Activated CD8-positive, alpha-beta memory T cell treated with anti-CD3 and anti-CD28 coated beads for 36 hours (primary cell): ENCODE measurements at regions not wholly inside any gene's neighbourhood (a gene's known extent, or its start where the extent isn't known, plus 50 kb on each side); places are given as distances from the start of the nearest gene placed in this dataset.

Source experiments
- CTCF ChIA-PET: fragments of 350-600 bp; sonication (Branson Sonifier 250); formaldehyde crosslinking; loops from one replicate; lab custom pipeline; 2021; ENCODE audit warnings: antibody characterized with exemption; lab: Charles Lee
- POLR2A ChIA-PET: fragments of 350-600 bp; sonication (Branson Sonifier 250); formaldehyde crosslinking; loops from one replicate; lab custom pipeline; 2021; ENCODE audit warnings: antibody characterized with exemption; lab: Charles Lee

DNA sequence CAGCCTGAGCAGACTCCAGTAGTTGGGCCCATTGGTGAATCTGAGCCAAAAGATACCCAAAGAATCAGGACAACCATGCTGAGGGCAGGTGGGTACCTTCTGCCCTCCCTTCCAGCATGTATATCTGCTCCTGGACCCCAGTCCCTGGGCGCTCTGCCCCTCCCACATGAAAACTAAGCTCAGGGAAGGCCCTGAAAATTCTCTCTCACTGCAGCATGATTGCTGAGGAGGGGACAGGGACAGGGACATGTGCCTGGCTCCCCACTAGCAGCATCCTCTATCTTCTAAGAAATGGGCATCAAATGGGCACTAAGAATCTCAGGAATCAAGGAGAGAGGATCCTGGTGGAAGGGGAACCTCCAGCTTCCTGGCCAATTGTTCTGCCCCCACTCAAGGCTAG lies 446.0 kb downstream of the MATN1 start:
- ChIA-PET CTCF (no interaction called here), POLR2A (no interaction called here)

DNA sequence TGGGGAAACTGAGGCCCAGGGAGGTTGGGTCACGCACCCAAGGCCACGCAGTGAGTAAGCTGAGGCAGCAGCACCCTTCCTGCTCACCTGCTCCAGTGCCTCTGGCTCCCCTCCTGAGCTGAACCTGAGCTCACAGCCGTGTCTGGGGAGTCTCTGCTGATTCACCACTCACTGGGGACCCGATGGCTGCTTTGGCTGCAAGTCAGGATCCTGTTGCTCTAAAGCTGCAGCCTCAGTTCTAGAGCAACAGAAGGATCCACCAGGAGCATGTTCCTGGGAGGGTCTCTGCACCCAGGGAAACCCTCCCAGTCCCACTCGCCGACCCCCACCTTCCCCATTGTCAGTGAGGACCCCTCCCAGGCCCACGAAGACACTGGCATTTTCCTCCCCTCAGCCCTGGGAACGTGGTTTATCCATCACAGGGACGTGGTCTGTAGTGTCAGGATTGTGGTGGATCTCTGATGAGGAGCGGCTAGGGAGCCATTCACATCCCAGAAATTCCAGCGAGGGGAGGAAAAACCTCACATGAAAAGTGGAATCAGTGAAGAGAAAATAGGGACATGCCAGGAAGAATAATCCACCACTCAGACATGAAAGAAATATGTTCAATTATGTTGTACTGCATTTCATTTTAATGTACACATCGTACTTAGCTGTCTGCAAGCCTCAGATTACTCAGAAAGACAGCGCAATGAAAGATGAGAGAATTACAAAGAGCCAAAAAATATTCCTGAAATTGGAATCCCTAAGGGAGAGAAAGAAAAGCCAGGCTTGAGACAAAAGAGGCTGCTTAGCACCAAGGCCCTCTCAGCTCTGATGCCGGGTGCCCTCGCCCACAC lies 447.2 kb downstream of the MATN1 start:
- CTCF ChIA-PET: no interaction called here
- POLR2A ChIA-PET: no interaction called here

DNA sequence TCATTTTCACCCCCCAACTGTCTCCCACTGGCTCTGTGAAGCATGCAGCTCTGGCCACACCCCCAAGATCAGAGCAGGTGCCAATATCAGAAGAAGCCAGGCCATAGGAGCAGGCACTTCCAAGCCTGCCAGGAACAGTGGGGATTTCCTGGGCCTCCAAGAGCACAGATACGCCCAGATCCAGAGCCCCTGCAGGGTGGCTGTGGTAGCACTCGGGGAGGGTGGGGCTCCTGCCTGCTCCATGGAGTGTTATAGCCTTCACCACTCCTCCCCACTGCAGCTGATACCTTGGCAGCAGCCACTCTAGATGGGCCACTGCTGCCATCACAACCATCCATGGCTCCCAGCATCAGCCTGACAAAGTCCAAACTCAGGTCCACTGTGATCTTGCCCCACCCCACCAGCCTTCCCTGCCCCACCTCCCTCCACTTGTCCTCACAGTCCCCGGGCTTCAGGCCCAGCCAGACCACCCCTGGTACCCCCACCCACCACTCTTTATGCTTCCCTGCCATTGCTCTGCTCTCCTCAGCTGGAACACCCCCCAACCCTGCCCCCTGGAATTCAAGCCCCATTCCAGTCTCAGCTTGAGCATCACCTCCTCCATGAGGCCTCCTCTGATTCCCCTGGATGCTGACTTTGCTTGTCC lies 448.3 kb downstream of the MATN1 start:
- POLR2A ChIA-PET: no interaction called here
- CTCF ChIA-PET: no interaction called here

DNA sequence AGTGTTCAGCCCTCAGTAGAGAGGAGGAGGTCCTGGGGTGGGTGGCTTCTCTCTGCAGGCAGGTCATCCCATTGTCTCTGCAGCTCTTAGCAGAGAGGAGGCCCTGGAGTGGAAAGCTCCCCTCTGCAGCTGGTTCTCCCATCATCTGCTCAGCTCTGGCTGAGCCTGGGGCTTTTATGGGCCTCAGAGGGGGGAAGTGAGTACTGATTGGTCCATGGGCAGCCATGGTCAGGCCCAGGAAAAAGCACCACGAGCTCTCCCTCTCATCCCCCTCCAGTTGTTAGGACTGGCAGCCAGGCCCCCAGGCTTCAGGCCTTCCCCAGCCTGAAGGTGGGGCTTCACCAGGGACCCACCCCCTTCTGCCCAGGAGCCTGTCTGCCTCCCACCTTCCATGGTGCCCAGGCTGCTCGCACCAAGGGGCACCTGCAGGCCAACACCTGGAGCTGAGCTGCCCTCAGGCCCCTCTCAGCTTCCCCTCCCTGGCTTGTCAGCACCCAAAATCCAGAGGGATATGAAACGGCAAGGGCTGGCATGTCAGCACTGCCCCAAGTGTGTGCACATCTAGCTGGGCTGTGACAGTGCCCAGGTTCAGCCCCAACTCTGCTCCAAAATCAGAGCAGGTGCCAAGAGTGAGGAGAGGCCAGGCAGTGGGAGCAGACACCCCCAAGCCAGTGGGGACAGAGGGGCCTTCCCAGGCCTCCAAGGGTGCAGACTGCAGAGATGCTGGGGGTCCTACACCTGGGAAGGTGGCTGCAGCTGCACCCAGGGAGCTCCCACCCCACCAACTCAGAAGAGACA lies 449.0 kb downstream of the MATN1 start:
- CTCF ChIA-PET: no interaction called here

DNA sequence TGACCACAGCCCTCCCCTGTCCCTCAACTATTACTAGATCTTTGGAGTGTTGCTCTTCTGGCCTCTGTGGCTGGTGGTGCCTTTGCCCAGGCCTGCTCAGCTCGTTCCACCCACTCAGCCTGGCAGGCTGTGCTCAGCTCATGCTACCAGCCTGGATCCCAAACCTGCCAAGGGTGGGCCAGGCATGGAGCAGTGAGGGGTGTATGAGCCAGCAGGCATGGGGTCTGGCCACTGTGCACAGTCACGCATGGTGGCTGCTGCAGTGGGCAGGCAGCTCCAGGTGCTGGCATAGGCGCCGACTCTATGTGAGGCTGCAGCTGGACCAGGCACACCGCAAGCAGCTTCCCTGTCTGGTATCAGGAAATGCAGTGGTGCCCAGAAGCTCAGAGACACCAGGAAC lies 449.9 kb downstream of the MATN1 start:
- ChIA-PET CTCF (no interaction called here), POLR2A (no interaction called here)

More for the DNA sequence above, 449.0 kb downstream of the MATN1 start:
- POLR2A ChIA-PET: no interaction called here

DNA sequence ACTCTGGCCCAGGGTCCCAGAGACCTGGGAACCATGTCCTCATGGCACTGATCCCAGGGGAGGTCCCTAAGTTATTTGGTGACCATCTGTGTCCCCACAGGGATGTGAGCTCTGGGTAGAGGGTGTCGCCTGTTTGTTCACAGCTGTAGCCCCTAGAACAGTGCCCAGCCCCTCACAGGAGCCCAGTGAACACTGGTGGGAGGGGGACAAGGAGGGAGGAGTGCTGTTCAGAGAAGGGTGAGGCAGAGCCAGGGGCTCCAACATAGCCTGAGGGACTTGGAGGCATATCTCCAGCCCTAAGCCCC lies 450.4 kb downstream of the MATN1 start:
- CTCF ChIA-PET: no interaction called here
- POLR2A ChIA-PET: no interaction called here

DNA sequence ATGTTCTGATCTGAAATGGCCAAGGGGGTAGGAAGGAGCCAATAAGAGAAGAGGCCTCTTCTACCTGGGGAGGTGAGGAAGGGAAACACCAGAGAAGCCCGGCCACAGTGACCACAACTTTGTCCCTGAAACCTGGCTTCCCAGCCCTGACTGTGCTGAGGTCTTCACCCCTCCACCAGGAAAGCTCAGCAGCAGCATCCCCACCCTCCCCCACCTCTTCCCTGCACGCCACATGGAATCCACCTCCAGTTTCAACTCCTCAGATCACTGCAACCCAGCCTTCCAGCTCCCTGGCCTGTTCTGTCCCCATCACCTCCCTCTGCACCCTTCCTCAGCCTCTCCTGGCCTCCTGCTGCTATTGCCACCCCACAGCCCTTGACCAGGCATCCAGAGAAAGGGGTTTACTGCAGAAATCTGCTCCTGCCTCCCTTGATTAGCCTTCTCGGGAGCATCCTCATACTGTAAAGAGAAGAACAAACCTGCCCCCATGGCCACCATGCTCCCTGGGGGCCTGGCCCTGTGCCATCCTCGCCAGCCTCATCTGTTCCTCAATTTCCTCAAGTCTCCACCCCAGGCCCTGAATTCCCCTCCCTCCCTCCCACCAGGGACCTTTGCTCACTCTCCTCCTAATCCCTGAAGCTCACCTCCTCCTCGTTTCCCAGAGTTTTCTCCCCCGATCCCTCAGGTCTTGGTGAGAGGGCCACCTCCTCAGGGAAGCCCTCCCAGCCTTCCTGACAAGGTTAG lies 450.9 kb downstream of the MATN1 start:
- CTCF ChIA-PET: no interaction called here
- POLR2A ChIA-PET: no interaction called here

DNA sequence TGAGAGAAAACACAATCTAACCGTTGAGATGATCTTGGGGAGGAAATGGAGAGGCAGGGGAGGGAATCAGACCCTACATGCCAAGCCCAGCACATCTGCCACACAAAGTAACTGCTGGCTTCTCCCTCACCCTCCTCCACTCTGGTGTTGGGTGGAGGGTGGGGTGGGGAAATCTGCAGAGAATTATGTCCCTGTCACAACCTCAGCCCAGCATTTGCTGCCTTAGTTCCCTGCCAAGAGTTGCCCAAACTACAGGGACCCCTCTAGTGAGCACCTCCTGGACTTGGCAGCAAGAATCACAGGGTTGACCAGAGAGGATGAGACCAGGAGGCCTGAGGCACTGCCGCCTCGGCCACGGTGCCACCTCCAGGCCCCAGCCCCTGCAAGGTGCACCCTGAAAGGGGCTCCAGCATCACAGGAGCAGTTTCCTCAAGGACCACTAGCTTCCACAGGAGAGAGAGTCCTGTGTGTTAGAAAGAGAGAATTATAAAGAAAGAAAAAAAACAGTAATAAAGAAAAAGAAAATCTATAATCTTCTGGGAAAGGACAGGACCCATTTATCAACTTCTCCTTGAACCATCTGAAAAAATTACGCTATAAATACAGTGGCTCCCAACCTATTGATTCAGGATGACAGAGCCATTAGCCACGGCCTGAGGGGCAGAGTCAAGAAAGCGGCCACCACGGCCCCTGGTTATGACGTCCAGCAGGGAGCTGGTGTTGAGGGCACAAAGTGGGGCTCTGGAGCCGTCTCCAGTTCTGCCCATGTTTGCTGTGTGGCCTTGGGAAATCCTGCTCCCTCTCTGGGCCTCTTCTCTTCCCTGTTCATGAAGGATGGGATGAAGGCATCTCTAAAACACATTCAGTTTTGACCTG lies 451.7 kb downstream of the MATN1 start:
- POLR2A ChIA-PET: no interaction called here

DNA sequence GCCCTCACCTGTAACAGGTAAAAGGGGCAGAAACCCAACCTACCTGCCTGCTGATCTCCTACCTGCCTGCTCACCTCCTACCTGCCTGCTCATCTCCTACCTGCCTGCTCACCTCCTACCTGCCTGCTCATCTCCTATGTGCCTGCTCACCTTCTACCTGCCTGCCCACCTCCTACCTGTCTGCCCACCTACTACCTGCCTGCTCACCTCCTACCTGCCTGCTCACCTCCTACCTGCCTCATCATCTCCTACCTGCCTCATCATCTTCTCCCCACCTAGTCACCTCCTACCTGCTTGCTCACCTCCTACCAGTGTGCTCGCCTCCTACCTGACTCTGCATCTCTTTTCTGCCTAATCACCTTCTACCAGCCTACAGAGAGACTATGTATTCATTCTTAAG lies 452.9 kb downstream of the MATN1 start:
- CTCF ChIA-PET: no interaction called here

More for the DNA sequence above, 451.7 kb downstream of the MATN1 start:
- CTCF ChIA-PET: no interaction called here

DNA sequence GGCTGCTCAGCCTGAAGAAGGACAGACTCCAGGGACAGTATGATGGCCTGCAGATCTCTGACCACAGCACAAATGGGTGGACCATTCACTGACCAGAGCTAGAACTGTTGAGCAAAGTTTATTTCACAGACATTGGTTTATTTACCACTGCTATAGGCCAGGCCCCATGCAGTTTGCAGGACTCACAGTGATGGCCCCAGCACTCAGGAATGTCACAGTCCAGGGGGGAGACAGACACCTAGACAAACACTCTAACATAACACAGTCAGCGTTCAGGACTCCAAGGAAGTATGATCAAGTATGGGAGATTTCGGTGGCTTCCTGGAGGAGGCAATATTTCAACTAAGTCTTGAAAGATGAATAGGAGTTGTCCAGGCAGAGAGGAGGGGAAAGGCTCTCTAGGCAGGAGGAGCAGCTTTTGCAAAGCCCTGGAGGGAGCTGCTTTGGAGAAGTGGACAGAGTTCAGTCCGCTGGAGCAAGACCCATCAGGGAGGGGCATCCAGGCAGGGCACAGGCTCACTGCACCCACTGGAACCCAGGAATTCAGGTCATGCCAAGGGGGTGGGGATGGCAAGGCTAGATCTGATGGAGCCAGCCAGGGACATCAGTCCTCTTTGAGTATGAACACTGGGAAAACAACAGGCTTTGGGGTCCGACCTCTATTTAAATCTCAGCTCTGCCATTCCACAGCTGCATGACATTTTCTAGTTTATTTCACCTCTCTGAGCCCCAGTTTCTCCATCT lies 454.3 kb downstream of the MATN1 start:
- POLR2A ChIA-PET: no interaction called here
- CTCF ChIA-PET: no interaction called here

More for the DNA sequence above, 452.9 kb downstream of the MATN1 start:
- POLR2A ChIA-PET: no interaction called here

DNA sequence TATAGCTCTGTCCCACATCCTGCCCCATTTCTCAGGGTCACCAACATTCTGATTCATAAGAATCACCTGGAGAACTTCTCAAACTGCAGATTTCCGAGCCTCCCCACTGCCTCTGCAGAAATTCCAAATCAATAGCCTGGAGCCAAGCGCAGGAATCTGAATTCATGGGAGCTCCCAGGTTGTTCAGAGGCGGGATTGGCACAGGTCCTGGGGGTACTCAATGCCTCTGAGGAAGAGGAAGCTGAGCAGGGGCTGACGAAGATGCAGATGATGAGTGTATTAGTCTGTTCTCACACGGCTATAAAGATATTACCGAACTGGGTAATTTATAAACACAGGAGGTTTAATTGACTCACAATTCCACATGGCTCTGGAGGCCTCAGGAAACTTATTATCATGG lies 455.5 kb downstream of the MATN1 start:
- CTCF ChIA-PET: no interaction called here
- POLR2A ChIA-PET: no interaction called here

DNA sequence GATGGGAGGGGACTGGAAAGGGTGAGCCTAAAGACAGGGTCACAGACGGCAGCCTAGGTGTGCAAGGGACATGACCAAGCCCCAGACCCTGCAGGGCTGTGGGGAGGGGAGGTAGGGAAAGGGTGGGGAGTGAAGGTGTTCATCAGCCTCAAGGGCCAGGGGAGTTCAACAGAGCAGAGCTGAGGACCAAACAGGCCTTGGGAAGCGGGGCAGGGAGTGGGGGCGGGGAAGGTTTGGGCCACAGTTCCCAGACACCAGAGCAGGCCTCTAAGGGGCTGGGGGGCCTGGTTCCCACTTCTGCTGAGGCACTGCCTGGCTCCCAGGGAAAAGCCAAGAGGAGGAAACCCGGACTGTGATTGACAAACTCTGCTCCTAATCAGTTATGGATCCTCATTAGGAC lies 456.3 kb downstream of the MATN1 start:
- ChIA-PET CTCF (no interaction called here), POLR2A (no interaction called here)

DNA sequence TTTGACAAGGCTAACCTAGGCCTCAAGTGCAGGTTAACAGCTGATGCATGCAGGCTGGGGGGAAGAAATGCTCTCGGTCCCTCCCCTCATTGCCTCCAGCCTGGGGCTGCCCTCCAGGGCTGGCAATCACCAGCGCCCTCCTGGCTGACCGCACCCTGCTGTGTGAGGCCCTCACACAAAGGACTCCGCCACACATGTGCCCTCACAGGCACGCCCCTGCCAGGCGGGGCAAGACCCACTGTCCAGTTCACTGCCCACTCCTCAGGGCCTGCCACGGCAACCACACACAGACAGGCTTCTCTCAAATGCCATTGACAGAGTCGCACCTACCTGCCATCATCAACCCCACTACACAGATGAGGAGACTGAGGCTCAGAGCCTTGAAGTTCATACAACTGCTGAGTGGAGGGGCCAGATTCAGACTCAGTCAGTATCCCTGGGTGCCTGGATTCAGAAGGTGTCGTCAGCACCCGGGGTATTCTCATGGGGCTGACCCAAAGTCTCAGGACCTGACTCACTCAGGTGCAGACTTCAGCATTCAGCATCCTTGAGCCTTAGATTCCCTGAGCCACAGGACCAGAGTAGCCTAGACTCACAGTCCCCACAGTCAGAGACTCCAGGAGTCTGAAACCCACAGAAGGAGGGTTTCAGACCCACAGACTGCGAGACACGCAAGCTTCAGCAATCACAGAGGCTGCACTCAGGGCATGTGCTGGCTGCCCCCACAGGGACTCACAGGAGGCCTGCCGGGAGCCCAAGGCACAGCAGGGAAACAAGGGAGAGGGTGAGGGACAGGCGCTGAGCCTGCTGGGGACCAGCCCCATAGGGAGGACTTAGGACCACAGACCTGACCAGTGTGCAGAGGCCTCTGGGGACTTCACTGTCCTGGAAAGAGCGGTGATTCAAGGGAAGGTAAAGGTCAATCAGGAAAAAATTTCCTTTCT lies 458.0 kb downstream of the MATN1 start:
- ChIA-PET CTCF (no interaction called here), POLR2A (no interaction called here)

DNA sequence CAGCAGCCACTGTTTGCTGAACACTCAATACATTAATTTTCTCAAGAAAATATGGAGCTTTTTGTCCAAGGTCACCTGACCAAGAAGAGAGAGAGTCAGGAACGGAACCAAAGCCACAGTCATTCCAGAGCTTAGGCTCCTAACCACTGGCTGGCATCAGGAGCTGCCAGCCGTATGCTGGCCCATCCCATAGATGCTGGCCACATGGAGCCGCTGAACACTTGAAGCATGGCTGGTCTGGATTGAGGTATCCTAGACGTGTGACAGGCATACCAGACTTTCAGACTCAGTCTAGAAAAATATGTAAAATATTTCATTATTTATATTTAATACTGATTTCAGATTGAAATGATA lies 458.7 kb downstream of the MATN1 start:
- ChIA-PET POLR2A (no interaction called here), CTCF (no interaction called here)

DNA sequence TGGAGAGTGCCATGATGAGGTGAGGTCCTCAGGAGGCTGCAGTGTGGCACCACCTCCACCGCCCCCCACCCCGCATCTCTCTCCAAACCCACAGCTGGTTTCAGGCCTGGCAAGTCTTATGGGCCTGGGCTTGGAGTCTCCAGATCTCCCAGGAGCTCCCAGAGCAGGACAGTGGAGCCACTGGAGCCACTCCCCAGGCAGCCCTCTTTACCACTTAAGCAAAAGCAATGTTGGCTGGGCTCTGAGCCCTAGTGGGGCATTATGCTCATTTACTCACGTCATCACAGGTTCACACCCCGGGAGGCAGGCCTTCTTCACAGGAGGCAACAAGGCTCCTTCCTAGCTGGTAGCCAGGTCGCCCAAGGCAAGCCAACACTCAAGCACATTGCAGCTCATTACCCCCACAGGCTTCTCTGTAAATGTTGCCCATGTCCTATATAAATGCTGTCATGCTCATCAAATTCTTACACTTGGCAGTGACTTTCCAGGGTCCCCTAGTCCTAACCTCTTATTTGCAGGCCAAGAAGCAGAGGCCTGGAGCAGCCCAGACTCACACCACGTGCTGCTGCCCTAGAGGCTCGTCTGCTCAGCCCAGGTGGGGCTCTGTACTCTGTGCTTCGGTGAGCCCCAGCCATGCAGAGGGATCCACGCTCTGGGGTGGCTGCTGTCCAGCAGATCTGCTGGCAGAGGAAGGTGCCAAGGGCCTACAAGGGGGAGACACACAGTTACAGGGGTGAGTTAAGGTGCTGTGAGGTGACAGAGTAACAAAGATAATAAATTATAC lies 459.3 kb downstream of the MATN1 start:
- ChIA-PET POLR2A (no interaction called here), CTCF (no interaction called here)

DNA sequence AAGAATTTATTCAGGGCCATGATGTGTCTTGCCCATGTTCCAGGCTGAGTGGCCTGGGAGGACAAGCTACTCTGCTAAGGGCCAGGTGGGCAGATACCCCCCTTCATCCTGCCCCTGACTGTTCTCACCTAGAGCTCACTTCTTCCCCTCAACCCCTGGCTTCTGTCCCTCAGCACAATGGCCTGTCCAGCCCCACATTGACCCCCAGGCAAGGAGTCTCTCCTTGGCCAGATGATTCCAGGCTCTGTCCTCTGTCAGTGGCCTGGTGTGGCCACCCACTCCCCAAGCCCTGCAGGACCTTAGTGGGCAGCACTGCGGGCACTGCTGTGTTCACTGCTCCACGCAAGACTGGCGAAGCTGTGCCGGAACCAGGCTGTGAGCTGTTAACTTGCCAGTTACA lies 460.0 kb downstream of the MATN1 start:
- POLR2A ChIA-PET: no interaction called here
- CTCF ChIA-PET: no interaction called here

DNA sequence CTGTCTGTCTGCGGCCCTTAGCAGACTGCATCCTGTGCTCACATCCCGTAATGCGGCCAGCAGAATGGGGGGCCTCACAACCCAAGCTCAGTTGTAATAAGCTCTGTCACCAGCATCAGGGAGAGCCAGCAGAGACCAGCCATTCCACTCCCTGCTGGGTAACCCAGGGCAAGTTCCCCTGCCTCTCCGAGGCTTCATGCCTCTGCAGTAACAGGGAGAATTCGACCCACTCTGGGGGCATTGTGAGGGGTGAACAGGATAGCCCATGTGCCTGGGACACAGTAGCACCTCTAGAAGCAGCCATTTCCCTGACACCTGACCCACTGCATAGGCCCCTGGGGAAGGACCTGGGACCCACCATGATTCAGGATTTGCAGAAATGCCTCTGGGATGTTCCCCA lies 461.2 kb downstream of the MATN1 start:
- CTCF ChIA-PET: no interaction called here
- POLR2A ChIA-PET: no interaction called here
